ENCODE measurements at regions not wholly inside any gene's neighbourhood (a gene's known extent, or its start where the extent isn't known, plus 50 kb on each side); places are given as distances from the start of the nearest gene placed in this dataset.

- DNase-seq: no peak
Observed at GRCh38 chr20:51917886-51918535, 115.7 kb upstream of the SALL4 start.

DNA sequence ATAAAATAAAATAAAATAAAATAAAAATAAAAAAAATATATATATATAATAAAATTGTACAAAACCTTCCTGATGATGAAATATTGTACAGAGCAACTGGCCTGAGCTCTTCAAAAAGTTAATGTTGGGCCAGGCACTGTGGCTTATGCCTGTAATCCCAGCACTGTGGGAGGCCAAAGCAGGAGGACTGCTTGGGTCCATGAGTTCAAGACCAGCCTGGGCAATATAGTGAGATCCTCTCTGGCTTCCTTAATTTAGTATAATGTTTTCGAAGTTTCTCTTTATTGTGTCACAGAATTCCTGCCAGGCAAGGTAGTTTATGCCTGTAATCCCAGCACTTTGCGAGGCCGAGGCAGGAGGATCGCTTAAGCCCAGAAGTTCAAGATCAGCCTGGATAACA lies 113.9 kb upstream of the SALL4 start:
- no peak for DNase-seq

DNA sequence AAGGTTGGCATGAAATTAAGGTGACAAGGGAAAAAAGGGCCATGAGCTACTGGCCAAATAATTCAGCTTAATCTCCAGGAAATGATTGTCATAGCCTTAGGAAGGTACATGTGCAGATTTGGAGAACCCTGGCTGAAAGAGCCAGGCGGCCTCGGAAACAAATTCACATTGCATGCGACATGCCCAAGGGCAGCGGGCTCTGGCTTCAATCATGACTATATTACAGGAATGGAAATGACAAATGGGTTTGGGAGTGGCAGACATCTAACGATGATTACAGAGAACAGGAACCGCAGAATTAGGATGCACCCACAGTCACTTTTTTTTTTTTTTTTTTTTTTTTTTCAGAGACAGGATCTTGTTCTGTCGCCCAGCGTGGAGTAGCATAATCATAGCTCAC lies 112.4 kb upstream of the SALL4 start:
- DNase-seq: no peak

DNA sequence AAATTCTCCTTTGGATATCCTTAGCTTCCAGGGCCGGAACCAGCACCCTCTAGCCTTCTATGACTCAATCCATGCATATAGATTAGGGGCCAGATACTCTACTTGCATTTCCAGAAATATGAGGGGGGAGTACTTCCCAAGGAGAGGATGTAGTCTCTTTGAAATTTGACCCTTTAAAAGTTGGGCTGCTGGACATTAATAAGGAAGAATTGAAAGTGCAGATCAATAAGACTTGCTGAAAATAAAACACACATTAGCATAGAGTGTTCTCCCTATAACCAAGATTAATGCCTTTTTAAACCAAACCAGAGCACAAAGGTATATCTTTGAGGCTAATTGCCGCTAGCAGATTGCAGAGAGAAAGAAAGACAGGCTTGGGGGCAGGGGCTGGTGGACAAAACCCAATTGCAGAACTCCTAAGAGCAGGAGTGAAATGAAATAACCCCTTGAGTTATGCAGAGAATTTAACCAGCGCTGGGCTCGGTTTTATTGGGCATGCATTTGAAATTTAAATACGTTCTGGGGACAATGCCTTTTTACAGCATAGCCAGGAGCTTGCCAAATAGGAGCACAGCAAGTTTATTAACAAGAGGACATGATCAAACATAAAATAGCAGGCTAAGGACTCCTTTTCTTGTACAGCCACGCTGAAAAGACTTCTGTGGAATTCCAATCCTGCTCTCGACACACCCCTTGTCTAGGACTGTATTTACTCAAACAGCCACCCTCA lies 108.2 kb upstream of the SALL4 start:
- DNase-seq: no peak

DNA sequence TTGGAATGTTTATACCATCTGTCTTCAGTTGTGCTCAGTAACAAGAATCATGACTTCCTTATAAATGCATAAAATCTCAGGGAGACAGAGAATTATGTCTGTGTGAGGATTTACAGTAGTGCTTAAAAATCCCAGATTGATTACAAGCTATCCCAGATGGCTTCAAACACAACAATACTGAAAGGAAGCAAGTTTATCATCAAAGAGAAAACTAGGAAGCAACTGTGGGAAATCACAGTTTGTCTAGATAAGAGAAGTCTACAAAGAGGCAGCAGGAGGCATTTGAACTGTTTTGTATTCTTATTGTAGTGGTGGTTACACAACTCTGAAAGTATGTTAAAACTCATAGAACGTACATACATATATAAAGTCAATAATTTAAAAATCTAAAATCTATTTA lies 104.4 kb upstream of the SALL4 start:
- no peak for DNase-seq

- no peak for DNase-seq
Observed at GRCh38 chr20:51906049-51906448, 103.7 kb upstream of the SALL4 start.

- DNase-seq: no peak
Observed at GRCh38 chr20:51902933-51903332, 100.6 kb upstream of the SALL4 start.

DNA sequence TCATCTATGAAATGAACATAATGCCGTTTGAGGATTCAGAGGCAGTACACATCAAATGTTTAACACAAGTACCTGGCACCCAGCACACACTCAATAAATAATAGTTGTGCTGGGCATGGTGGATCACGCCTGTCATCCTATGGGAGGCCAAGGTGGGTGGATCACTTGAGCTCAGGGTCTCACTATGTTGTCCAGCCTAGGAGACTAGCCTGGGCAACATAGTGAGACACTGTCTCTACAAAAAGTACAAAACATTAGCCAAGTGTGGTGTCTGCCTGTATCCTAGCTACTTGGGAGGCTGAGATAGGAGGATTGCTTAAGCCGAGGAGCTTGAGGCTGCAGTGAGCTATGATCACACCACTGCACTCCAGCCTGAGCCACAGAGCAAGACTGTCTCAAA lies 98.1 kb upstream of the SALL4 start:
- no peak for DNase-seq

DNA sequence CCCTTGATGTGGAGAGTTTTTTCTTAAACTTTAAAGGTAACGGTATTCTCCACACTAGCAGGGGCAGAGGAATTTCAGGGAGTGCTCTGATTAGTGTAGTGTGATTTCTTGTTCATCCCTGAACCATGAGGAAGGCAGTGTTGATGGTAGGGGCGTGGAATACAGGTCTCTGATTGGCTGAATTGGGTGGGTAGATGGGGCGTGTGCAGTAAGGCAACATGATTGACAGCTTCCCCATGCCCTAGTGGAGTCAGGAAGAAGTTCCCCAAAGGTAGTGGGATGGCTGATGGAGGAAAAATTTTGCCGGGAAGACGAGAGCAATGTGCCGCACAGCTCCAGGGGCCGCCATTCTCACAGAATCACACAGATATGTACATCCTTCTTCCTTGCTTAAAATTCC lies 97.4 kb upstream of the SALL4 start:
- no peak for DNase-seq

- no peak for DNase-seq
Observed at GRCh38 chr20:51898788-51899187, 96.5 kb upstream of the SALL4 start.

DNA sequence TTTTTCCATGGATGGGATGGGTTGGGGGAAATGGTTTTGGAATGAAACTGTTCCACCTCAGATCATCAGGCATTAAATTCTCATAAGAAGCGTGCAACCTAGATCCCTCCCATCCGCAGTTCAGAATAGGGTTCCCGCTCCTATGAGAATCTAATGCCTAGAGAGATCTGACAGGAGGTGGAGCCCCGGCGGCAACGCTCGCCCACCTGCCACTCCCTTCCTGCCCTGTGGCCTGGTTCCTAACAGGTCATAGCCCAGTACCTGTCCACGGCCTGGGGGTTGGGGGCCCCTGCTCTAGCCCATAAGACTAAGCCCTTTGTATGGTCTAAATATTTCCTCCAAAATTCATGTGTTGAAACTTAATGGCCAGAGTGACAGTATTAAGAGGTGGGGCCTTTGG lies 92.3 kb upstream of the SALL4 start:
- DNase-seq: no peak

- DNase-seq: no peak
Observed at GRCh38 chr20:51894201-51894600, 91.9 kb upstream of the SALL4 start.

GRCh38 chr20:51893723-51894122 lies 91.4 kb upstream of the SALL4 start:
- no peak for DNase-seq

- no peak for DNase-seq
Observed at GRCh38 chr20:51890003-51890402, 87.7 kb upstream of the SALL4 start.

DNA sequence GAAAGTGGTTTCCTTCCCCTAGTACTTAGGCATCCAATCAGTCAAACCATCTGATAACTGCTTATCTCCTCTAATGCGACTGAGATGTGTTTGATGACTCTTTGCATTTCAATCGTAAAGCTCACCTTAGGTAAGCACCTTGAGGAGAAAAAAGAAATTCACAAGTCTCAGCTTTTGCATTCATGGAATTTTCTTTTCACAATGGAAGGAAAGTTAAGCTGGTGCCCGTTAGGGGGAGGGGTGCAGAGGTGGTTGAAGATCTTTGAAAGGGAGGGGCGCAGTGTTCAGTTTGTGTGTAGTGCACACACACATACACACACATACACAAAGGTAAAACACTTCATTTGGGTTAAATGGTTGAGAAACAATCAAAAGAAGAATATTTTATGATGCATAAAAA lies 87.1 kb upstream of the SALL4 start:
- DNase-seq: no peak

DNA sequence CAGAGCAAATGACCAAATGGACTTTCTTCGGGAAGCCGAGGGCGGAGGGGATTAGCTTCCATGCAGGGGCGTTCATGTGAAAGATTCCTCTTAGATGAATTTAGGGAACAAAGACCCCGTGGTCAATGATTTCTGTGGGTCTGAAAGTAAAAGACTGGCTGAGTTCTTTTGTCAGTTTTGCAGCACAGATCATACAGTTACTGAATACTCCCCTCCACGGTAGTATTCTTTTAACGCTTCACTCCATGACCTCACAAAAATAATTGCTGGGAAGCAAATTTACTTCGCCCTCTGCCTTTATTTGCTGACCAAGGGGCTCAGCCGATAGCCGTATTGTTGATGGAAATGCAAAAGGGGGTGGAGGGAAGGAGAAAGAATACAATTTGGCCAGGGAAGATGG lies 86.0 kb upstream of the SALL4 start:
- DNase-seq: no peak

- DNase-seq: no peak
Observed at GRCh38 chr20:51886891-51887608, 84.7 kb upstream of the SALL4 start.

GRCh38 chr20:51886341-51886740 lies 84.0 kb upstream of the SALL4 start:
- no peak for DNase-seq

- DNase-seq: no peak
Observed at GRCh38 chr20:51884561-51884960, 82.2 kb upstream of the SALL4 start.

DNA sequence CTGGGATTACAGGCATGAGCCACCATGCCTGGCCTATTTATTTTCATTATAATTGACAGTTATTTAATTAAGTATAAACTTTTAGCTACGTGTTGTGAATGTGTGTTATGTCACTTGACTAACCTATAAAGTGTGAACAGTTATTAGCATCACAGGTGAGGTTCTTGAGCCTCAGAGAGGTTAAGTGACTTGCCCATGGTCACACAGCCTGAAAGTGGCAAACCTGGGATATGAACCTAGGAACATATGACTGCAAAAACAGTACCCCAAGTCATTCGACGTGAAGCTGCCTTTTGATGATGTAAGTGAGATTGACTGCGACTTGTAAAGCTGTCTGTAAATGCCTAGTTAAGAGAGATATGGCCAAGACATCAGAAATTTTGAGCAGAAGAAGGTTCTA lies 77.9 kb upstream of the SALL4 start:
- DNase-seq: no peak

GRCh38 chr20:51876313-51876940 lies 74.1 kb upstream of the SALL4 start:
- no peak for DNase-seq

- DNase-seq: no peak
Observed at GRCh38 chr20:51873652-51874051, 71.3 kb upstream of the SALL4 start.

DNA sequence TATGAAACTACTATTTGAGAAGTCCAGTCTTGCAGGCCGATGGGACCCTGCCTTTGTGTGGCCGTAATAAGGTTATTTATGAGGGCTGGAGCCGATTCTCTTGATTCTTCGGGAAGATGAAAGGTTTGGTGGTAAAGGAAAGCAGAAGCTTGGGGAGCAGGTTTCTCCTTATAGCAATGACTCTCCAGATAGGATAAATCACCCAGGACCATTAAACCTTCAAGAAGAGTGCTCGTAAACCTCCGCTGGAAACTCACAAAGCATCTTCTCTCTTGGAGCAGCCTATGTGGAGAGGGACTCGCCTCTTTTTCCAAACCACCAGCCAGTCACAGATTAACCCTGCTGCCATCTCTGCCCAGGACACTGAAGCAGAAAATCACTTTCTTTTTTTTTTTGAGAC lies 69.6 kb upstream of the SALL4 start:
- no peak for DNase-seq

DNA sequence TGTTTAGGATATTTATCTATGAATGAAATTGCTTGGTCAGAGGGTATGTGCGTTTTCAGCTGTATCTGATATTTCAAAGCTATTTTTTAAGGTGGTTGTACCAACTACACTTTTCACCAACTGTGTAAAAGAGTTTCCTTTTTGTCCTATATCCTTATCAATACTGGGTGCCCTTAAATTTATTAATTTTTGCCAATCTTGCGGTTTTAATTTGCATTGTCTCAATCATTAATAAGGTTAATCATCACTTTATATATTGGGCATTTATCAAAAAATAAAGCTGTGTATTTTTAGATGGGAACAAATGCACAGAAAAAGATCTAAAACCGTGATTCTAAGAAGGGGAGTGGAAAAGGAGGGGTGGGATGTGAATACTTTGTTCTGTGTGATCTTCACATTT lies 66.7 kb upstream of the SALL4 start:
- no peak for DNase-seq

Measured in NCI-H446 (cell line).